HepG2 (cell line): ENCODE measurements at regions not wholly inside any gene's neighbourhood (a gene's known extent, or its start where the extent isn't known, plus 50 kb on each side); places are given as distances from the start of the nearest gene placed in this dataset.

Experiments
- ATAC-seq: fragments of 200-7000 bp; cut with Tn5 transposase; 3 replicates; pipeline ENCODE4 v1.9.1; 2020; ENCODE audit warnings: mild to moderate bottlenecking, moderate library complexity
- BruUV-seq: library from RNA; stranded (reverse); fragments of 400-500 nt; replicated peaks from 2 replicates; lab custom pipeline; 2021; lab: Mats Ljungman, UMichigan
- CTCF ChIA-PET: fragments of 300-600 bp; formaldehyde crosslinking; extraction: SDS; loops from one replicate; lab custom pipeline; 2021; ENCODE audit warnings: low total read pairs, inconsistent platforms, low intra/inter-chr PET ratio; lab: Yijun Ruan, JAX
- POLR2A ChIA-PET: fragments of 350-600 bp; sonication (Branson Sonifier 250); formaldehyde crosslinking; loops from one replicate; lab custom pipeline; 2020; ENCODE audit warnings: antibody characterized with exemption, inconsistent platforms; lab: Yijun Ruan, JAX
- DNase-seq: peaks from one replicate; pipeline ENCODE4 v3.0.0-alpha.2; 2015; ENCODE audit warnings: low spot score
- FAIRE-seq: peaks from 3 replicates; lab custom pipeline; 2011; peaks lifted over from hg19 to GRCh38; lab: Jason Lieb, UNC
- H2AFZ ChIP-seq: one replicate; pipeline ENCODE4 v1.6.1; 2011; ENCODE audit warnings: low read length, inconsistent platforms
- H3K27ac ChIP-seq: fragments of 300-600 bp; 3 replicates; pipeline ENCODE4 v1.8.0; 2011; ENCODE audit warnings: mixed run types, mild to moderate bottlenecking, mixed read lengths, low read length, inconsistent platforms; ENCODE audit not compliant: insufficient read depth; ENCODE audit errors: extremely low read length
- H3K27me3 ChIP-seq, 2 experiments: fragments of 200-600 bp in 1 of 2; 2 replicates in 1 of 2; 3 replicates in 1 of 2; pipeline versions ENCODE4 v1.6.0 to v1.8.0; 2011; ENCODE audit warnings: low read length in 2 of 2, mild to moderate bottlenecking in 2 of 2, moderate library complexity in 2 of 2, inconsistent platforms in 1 of 2; ENCODE audit not compliant: insufficient read depth in 2 of 2, control insufficient read depth in 1 of 2
- H3K36me3 ChIP-seq, 2 experiments: fragments of 200-600 bp in 1 of 2; replicated peaks in 1 of 2; 2 replicates in 1 of 2; 3 replicates in 1 of 2; pipeline versions ENCODE4 v1.5.1 to v1.8.0; 2011; ENCODE audit warnings: low read length in 2 of 2, inconsistent platforms in 1 of 2; ENCODE audit not compliant: insufficient read depth in 2 of 2, control insufficient read depth in 1 of 2
- H3K4me1 ChIP-seq: 2 replicates; pipeline ENCODE4 v1.5.1; 2012; ENCODE audit warnings: low read length, inconsistent platforms; ENCODE audit not compliant: insufficient read depth
- H3K4me2 ChIP-seq: 2 replicates; pipeline ENCODE4 v1.6.0; 2011; ENCODE audit warnings: low read depth, low read length, inconsistent platforms
- H3K4me3 ChIP-seq, 3 experiments: fragments of 200-600 bp in 1 of 3; sonication (generic), shearing (Covaris generic) in 1 of 3; replicated peaks in 1 of 3; 2 replicates each; pipeline ENCODE4 v1.5.1; 2011 to 2016; ENCODE audit warnings: low read length in 3 of 3, inconsistent platforms in 2 of 3, low read depth in 2 of 3, mild to moderate bottlenecking in 2 of 3, control low read depth in 1 of 3, mixed read lengths in 1 of 3; ENCODE audit not compliant: insufficient read depth in 1 of 3
- H3K79me2 ChIP-seq: one replicate; pipeline ENCODE4 v1.6.1; 2011; ENCODE audit warnings: low read length, inconsistent platforms; ENCODE audit not compliant: insufficient read depth
- H3K9ac ChIP-seq: 2 replicates; pipeline ENCODE4 v1.6.0; 2011; ENCODE audit warnings: mild to moderate bottlenecking, low read depth, low read length, inconsistent platforms; ENCODE audit not compliant: insufficient read depth
- H3K9me3 ChIP-seq: 2 replicates; pipeline ENCODE4 v1.5.1; 2012; ENCODE audit warnings: mild to moderate bottlenecking, low read length
- H4K20me1 ChIP-seq: 2 replicates; pipeline ENCODE4 v1.6.0; 2011; ENCODE audit warnings: inconsistent platforms, mild to moderate bottlenecking, low read length, moderate library complexity; ENCODE audit not compliant: insufficient read depth
- CEBPG ChIP-seq: IDR thresholded peaks from 2 replicates; pipeline ENCODE4 v1.6.1; 2016
- NR1H2 ChIP-seq: sonication (generic); formaldehyde crosslinking; IDR thresholded peaks from 2 replicates; pipeline ENCODE4 v1.8.1; 2022; ENCODE audit warnings: low read depth, missing genetic modification reagents, borderline replicate concordance
- RARA ChIP-seq: IDR thresholded peaks from 2 replicates; pipeline ENCODE4 v1.6.1; 2016; ENCODE audit warnings: missing genetic modification reagents, missing compliant biosample characterization
- SMARCE1 ChIP-seq: fragments of 450-650 bp; IDR thresholded peaks from 2 replicates; pipeline ENCODE4 v1.6.1; 2017; ENCODE audit warnings: borderline replicate concordance
- WGBS: methylation state at CpG from one replicate; pipeline ENCODE4 v1.1.6; 2017; ENCODE audit warnings: low lambda C conversion rate; 5-methylcytosine and 5-hydroxymethylcytosine counted together
- in situ Hi-C: cut with HindIII; loops from 2 replicates; pipeline ENCODE4 v1.10.0; 2017; ENCODE audit warnings: low pct_unique_long_range_greater_than_20kb; ENCODE audit not compliant: extremely low pct_ligation_motif_present
- intact Hi-C: fragments of 100-400 bp; cut with micrococcal nuclease; formaldehyde crosslinking; loops from one replicate; pipeline ENCODE4 v1.10.0; 2022; ENCODE audit not compliant: unreplicated experiment
- TF ChIP-seq, protein P1 (sequence below): IDR thresholded peaks from 2 replicates; pipeline ENCODE4 v1.6.1; 2016; ENCODE audit warnings: missing biosample characterization, missing genetic modification reagents, low read depth
- TF ChIP-seq, protein P2 (sequence below): sonication (generic); formaldehyde crosslinking; IDR thresholded peaks from 2 replicates; pipeline ENCODE4 v1.4.0; 2020; ENCODE audit warnings: missing genetic modification reagents, borderline replicate concordance

GRCh38 chr6:44775121-44775520 is 387.6 kb downstream of the CDC5L start:
- no peak for FAIRE-seq
- CTCF ChIA-PET, result no interaction called here
- no peak for ATAC-seq
- TF ChIP-seq SMARCE1, result no peak
- no peak for TF ChIP-seq CEBPG
- no peak for TF ChIP-seq NR1H2
- no peak for TF ChIP-seq RARA
- TF ChIP-seq, protein P1, sequence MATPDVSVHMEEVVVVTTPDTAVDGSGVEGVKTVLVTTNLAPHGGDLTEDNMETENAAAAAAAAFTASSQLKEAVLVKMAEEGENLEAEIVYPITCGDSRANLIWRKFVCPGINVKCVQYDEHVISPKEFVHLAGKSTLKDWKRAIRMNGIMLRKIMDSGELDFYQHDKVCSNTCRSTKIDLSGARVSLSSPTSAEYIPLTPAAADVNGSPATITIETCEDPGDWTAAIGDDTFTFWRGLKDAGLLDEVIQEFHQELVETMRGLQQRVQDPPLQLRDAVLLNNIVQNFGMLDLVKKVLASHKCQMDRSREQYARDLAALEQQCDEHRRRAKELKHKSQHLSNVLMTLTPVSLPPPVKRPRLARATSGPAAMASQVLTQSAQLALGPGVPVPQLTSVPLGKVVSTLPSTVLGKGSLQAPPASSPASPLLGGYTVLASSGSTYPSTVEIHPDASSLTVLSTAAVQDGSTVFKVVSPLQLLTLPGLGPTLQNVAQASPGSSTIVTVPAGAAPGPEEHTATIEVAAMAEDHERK, result no peak
- TF ChIP-seq, protein P2, sequence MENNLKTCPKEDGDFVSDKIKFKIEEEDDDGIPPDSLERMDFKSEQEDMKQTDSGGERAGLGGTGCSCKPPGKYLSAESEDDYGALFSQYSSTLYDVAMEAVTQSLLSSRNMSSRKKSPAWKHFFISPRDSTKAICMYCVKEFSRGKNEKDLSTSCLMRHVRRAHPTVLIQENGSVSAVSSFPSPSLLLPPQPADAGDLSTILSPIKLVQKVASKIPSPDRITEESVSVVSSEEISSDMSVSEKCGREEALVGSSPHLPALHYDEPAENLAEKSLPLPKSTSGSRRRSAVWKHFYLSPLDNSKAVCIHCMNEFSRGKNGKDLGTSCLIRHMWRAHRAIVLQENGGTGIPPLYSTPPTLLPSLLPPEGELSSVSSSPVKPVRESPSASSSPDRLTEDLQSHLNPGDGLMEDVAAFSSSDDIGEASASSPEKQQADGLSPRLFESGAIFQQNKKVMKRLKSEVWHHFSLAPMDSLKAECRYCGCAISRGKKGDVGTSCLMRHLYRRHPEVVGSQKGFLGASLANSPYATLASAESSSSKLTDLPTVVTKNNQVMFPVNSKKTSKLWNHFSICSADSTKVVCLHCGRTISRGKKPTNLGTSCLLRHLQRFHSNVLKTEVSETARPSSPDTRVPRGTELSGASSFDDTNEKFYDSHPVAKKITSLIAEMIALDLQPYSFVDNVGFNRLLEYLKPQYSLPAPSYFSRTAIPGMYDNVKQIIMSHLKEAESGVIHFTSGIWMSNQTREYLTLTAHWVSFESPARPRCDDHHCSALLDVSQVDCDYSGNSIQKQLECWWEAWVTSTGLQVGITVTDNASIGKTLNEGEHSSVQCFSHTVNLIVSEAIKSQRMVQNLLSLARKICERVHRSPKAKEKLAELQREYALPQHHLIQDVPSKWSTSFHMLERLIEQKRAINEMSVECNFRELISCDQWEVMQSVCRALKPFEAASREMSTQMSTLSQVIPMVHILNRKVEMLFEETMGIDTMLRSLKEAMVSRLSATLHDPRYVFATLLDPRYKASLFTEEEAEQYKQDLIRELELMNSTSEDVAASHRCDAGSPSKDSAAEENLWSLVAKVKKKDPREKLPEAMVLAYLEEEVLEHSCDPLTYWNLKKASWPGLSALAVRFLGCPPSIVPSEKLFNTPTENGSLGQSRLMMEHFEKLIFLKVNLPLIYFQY (CRISPR knock-in tag), result no peak
- TF ChIP-seq, all 625 proteins: peak for 0
- no TSS peak for BruUV-seq
- Histone ChIP-seq H3K27ac (no peak overlapping the region), H3K36me3 (no peaks in the 10 kb centered on the region), H3K4me2 (no peak overlapping the region), H3K27me3 (peaks cover 0 to 3% of the 10 kb centered on the region in 2 experiments; a peak in 1 of 5 replicates), H3K4me1 (no peaks in the 10 kb centered on the region), H3K9ac (no peak overlapping the region), H2AFZ (no peak overlapping the region), H3K9me3 (no peaks in the 10 kb centered on the region), H4K20me1 (no peaks in the 10 kb centered on the region), H3K4me3 (no peak overlapping the region), H3K79me2 (no peaks in the 10 kb centered on the region)
- 0% methylated on average over 1 of the region's 1 CpG for WGBS
- DNase-seq, result no peak
- intact Hi-C loops (no loop called here), in situ Hi-C loops (no loop called here)
- POLR2A ChIA-PET, result no interaction called here
